GM18951 (cell line): ENCODE measurements at regions not wholly inside any gene's neighbourhood (a gene's known extent, or its start where the extent isn't known, plus 50 kb on each side); places are given as distances from the start of the nearest gene placed in this dataset.

ENCODE experiments used
- POLR2A ChIP-seq: IDR thresholded peaks from 4 replicates; pipeline ENCODE4 v1.6.1; 2011; ENCODE audit warnings: mild to moderate bottlenecking; ENCODE audit not compliant: insufficient read length, insufficient read depth; ENCODE audit errors: extremely low read depth
- in situ Hi-C: fragments of 300-500 bp; cut with MboI; formaldehyde crosslinking; loops from one replicate; pipeline ENCODE4 v1.12.0; 2022; ENCODE audit warnings: low sequenced_read_pairs, mixed read lengths, inconsistent platforms; ENCODE audit not compliant: unreplicated experiment

DNA sequence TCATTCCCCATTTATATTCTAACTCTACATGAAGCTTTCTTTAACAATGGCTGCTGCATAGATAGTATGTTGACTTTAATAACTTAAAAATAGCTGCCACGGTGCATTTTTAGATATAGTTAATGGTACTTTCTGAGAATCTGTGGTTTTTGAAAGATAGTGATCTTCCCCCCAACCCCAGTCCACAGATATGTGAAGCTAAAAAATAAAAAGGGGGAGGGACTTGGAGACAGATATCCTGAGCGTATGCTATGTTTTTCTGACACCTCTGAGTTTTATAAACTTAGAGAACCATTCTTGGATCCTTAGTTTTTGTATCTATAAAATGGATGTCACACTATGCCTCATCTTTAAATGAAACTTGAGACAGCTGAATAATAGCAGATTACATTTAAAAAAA lies 120.5 kb downstream of the SNX18 start:
- in situ Hi-C loops = no loop called here
- TF ChIP-seq POLR2A = no peak

DNA sequence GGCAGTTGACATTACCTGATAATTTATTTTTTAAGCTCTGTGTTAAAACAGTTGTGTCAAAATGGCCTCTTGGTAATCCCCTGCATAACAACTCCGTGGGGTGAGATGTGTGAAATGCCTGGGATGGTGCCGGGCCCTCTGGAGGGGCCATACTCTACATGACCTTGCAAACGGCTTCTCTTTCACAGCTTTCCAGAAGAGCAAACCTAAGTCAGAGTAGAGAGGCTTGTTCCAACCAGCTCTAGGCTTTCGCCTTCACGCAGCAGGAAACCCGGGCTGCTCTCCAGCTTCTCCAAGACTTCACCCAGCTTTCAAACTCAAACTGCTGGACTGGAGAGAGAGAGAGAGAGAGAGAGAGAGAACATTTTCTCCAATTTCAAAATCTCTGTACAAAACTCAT lies 120.1 kb downstream of the SNX18 start:
- TF ChIP-seq POLR2A = no peak
- in situ Hi-C loops = no loop called here

DNA sequence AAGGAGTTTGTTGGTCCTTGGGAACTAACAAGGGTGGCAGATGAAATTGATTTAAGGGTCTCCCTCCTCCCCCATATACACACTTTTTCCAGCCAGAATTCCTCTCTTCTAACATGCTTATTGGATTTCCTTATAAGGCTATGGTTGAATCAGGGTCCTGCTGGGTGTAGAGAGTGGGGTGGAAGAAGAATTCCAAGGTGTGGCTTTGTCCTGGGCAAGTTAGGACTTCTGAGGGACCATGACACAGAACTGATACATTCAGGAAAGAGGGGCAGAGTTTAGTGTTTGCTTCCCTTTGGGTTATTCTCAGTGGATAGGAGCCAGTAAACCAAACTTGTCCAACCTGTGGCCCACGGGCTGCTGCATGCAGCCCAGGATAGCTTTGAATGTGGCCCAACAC lies 116.5 kb downstream of the SNX18 start:
- in situ Hi-C loops = no loop called here
- no peak for TF ChIP-seq POLR2A

DNA sequence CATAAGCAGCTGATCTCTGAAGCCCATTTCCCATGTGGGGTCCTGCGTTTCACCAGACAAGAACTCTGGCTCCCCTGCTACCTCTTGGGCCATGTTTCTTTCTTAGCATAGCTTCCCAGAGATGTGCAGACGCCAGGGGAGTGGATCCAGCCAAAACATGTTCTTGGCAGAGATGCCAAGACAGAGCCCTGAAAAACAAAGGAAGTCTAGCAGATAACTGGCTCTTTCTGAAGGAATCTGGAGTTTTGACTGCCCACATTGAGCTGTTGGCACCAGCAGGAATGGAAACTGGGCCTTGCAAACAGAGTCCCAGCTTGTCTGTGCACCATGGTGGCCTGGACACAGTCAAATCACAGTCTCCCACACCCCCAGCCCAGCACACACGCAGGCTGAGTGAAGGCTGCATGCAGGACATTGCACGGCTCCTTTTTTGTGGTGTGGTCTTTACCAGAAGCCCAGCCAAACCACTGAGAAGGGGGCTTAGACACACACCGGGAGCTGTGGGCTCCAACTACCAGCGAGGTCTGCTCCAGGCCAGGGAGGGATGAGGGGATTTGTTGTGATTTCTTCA lies 114.7 kb downstream of the SNX18 start:
- TF ChIP-seq POLR2A = no peak
- in situ Hi-C loops = no loop called here

- TF ChIP-seq POLR2A = no peak
- in situ Hi-C loops = no loop called here
Observed at GRCh38 chr5:54630738-54631359, 113.3 kb downstream of the SNX18 start.

DNA sequence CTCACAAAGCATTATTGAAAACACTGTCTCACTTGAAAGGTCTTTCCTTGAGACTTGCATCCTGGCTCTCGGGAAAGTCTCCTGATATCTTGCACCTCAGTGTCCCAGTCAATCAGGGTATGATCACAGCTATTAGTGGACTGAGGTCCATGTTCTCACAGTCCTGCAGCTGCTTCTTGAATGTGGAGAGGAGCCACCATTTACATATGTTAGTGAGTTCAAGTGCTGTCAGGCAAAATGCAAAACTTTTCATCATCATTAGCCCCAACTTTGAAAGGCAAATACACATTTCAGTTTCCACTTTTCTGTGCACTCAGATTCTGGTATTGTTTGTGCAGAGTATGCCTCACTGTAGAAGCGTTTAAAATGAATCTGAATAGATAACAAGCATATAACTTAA lies 111.6 kb downstream of the SNX18 start:
- TF ChIP-seq POLR2A = no peak
- in situ Hi-C loops = no loop called here

DNA sequence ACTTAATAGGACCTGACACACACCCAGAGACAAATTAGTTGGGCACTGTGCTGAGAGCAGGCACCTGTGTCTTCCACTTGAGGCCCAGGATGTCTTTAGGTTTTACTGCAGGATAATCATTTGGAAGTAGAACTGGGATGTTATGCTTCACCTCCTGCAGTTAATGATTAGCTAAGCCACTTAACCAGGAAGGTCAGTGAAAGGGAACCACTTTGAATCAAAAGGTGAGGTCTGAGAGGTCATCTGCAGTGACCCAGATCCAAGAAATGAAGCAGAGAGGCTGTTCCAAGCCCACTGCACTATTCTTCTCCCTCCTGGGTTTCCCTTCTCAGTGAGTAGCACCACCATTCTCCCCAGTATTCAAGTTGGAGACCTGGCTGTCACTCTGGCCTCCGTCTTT lies 110.5 kb downstream of the SNX18 start:
- in situ Hi-C loops = no loop called here
- no peak for TF ChIP-seq POLR2A

DNA sequence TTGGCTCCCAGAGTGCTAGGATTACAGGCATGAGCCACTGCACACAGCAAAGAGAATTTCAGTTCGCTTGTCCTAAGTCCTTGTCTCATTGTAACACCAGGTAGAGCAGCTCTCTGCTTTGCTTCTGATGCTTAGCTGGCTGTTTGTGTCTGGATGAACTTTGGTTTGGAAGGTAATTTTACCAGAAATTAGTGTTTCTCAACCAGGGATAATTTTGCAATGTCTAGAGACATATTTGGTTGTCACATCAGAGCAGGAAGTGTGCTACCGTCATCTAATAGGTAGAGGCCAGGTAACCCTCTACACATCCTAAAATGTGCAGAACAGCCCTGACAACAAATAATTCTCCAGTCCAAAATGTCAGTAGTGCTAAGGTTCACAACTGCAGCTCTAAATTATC lies 108.8 kb downstream of the SNX18 start:
- in situ Hi-C loops = no loop called here
- no peak for TF ChIP-seq POLR2A

DNA sequence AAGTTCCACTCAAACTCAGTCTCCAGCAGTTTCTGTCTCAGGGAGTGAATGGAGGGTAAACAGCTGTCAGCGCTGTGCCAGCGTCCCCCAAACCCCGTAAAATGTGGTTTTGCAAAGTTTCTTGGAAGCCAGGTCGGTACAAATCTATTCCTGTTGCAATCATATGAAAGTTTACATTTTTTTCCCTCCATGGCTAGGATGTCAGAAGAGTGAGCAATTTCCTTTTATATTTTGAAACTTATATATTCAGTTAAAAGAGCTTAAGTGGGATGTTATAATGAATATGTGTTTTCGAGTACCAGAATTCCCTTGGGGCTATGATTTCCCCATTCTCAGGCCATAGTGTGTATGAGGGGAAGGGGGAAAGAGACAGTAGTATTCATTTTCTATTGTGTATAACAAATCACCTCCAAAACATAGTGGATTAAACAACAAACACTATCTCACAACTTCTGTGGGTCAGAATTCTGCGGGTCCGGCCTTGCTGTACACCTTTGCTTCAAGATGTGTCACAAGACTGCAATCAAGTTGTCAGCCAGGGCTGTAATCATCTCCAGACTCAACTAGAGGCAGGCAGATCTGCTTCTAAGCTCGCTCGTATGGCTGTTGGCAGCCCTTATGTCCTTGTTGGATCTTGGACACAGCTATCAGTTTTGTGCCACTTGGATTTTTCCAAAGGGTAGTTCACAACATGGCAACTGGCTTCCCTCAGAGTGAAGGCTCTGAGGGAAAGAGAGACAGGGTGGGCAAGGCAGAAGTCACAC lies 107.4 kb downstream of the SNX18 start:
- in situ Hi-C loops = no loop called here
- no peak for TF ChIP-seq POLR2A

DNA sequence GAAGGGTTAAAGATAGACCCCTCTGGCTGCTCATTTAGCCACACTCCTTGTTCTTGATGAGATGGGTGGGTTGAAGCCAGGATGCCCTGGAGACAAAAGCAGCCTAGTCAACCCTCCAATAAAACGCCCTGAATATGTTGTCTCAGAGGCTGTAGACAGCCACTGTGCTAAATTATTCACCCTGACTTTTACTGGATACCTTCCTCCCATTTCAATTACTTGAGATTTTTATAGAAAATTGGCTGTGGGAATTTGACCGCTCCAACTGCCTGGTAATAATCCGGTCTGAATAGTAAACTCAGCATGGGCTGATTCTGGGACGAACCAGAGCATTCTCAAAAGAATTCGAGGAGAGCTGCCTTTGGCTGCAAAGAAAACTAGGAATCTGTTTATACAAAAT lies 104.2 kb downstream of the SNX18 start:
- in situ Hi-C loops = no loop called here
- TF ChIP-seq POLR2A = no peak

- in situ Hi-C loops = no loop called here
- TF ChIP-seq POLR2A = no peak
Observed at GRCh38 chr5:54621048-54621447, 103.5 kb downstream of the SNX18 start.

- in situ Hi-C loops = no loop called here
- no peak for TF ChIP-seq POLR2A
Observed at GRCh38 chr5:54620141-54620933, 102.8 kb downstream of the SNX18 start.

- no peak for TF ChIP-seq POLR2A
- in situ Hi-C loops = no loop called here
Observed at GRCh38 chr5:54619731-54620130, 102.2 kb downstream of the SNX18 start.
